Smooth muscle cell (in vitro differentiated cells): ENCODE measurements at regions not wholly inside any gene's neighbourhood (a gene's known extent, or its start where the extent isn't known, plus 50 kb on each side); places are given as distances from the start of the nearest gene placed in this dataset.

Source experiments
- DNase-seq: peaks from one replicate; lab custom pipeline; 2025; ENCODE audit not compliant: unreplicated experiment; lab: John Stamatoyannopoulos, UW
- H2AFZ ChIP-seq: fragments of 200-600 bp; sonication (generic); 2 replicates; pipeline ENCODE4 v1.6.0; 2016; ENCODE audit warnings: antibody characterized with exemption, low read depth, mild to moderate bottlenecking
- H3F3A ChIP-seq: fragments of 200-600 bp; sonication (generic); 2 replicates; pipeline ENCODE4 v1.6.0; 2017; ENCODE audit warnings: antibody characterized with exemption, low read depth
- H3K27ac ChIP-seq: fragments of 200-600 bp; sonication (generic); 2 replicates; pipeline ENCODE4 v1.5.1; 2016; ENCODE audit warnings: low read depth, mild to moderate bottlenecking
- H3K27me3 ChIP-seq: fragments of 200-600 bp; sonication (generic); 2 replicates; pipeline ENCODE4 v1.6.1; 2016; ENCODE audit warnings: low read depth, mild to moderate bottlenecking
- H3K36me3 ChIP-seq: fragments of 200-600 bp; sonication (generic); 2 replicates; pipeline ENCODE4 v1.5.1; 2016; ENCODE audit warnings: low read depth
- H3K4me1 ChIP-seq: fragments of 200-600 bp; sonication (generic); 2 replicates; pipeline ENCODE4 v1.5.1; 2016; ENCODE audit warnings: low read depth
- H3K4me2 ChIP-seq: fragments of 200-600 bp; sonication (generic); 2 replicates; pipeline ENCODE4 v1.6.0; 2016; ENCODE audit warnings: mild to moderate bottlenecking
- H3K4me3 ChIP-seq: fragments of 200-600 bp; sonication (generic); 2 replicates; pipeline ENCODE4 v1.5.1; 2016; ENCODE audit warnings: mild to moderate bottlenecking
- H3K79me2 ChIP-seq: fragments of 200-600 bp; sonication (generic); 2 replicates; pipeline ENCODE4 v1.6.0; 2016; ENCODE audit warnings: low read depth, mild to moderate bottlenecking
- H3K9ac ChIP-seq: fragments of 200-600 bp; sonication (generic); 2 replicates; pipeline ENCODE4 v1.6.0; 2016; ENCODE audit warnings: low read depth
- H3K9me3 ChIP-seq: fragments of 200-600 bp; sonication (generic); replicated peaks from 2 replicates; pipeline ENCODE4 v1.5.1; 2016; ENCODE audit warnings: low read depth
- H4K20me1 ChIP-seq: fragments of 200-600 bp; sonication (generic); 2 replicates; pipeline ENCODE4 v1.6.0; 2016; ENCODE audit warnings: low read depth
- WGBS: methylation state at CpG from one replicate; pipeline ENCODE4 v1.1.7; 2016; ENCODE audit warnings: low lambda C conversion rate; 5-methylcytosine and 5-hydroxymethylcytosine counted together
- TF ChIP-seq, protein P1 (sequence below): fragments of 200-600 bp; sonication (generic); IDR thresholded peaks from 2 replicates; pipeline ENCODE4 v1.5.1; 2017; ENCODE audit warnings: borderline replicate concordance, mild to moderate bottlenecking, antibody characterized with exemption; ENCODE audit not compliant: insufficient read depth, poor library complexity, severe bottlenecking

DNA sequence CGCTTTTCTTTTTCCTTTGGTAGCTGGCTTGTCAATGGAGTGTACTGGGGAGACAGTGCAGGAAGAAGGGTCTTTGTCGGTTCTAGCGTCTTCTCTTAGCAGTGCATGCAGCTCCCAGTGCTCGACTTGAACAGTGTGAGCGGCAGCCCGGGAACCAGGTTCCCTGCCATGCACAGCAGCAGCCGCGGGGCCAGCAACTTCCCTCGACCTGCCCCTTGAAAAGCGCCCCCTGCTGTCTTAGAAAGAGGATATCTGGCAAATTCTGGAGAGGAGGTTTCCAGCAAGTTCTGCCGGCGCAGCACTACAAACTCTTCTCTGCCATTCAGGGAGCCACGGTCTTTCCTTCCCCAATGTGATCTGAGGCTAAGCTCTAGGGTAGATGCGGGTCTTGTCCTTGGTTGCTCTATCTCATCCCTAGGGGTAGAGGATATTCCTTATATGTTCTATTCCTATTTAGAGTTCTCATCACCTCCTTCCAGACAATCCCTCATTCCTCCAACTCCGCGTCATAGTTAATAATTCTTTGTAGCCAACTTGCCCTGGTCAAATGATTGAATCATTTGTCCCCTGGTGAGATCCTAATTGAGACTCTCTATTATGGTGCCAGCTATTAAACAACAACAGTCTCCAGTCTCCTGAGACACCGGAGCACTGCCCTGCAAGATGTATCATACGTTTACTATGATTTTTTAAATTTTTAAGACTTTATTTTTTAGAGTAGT is 451.3 kb downstream of the PMP22 start:
- H3K27me3 ChIP-seq, result no peaks in the 10 kb centered on the region
- no peaks in the 10 kb centered on the region for H3K4me1 ChIP-seq
- no peak overlapping the region for H3K4me3 ChIP-seq
- no peak for DNase-seq
- H3F3A ChIP-seq, result no peaks in the 10 kb centered on the region
- TF ChIP-seq, protein P1, sequence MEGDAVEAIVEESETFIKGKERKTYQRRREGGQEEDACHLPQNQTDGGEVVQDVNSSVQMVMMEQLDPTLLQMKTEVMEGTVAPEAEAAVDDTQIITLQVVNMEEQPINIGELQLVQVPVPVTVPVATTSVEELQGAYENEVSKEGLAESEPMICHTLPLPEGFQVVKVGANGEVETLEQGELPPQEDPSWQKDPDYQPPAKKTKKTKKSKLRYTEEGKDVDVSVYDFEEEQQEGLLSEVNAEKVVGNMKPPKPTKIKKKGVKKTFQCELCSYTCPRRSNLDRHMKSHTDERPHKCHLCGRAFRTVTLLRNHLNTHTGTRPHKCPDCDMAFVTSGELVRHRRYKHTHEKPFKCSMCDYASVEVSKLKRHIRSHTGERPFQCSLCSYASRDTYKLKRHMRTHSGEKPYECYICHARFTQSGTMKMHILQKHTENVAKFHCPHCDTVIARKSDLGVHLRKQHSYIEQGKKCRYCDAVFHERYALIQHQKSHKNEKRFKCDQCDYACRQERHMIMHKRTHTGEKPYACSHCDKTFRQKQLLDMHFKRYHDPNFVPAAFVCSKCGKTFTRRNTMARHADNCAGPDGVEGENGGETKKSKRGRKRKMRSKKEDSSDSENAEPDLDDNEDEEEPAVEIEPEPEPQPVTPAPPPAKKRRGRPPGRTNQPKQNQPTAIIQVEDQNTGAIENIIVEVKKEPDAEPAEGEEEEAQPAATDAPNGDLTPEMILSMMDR, result peak; percentile 25
- H4K20me1 ChIP-seq, result no peaks in the 10 kb centered on the region
- H3K36me3 ChIP-seq, result no peaks in the 10 kb centered on the region
- H3K79me2 ChIP-seq, result no peaks in the 10 kb centered on the region
- no peak overlapping the region for H3K4me2 ChIP-seq
- H3K27ac ChIP-seq, result no peak overlapping the region
- H2AFZ ChIP-seq, result no peak overlapping the region
- H3K9ac ChIP-seq, result no peak overlapping the region
- 45% methylated on average over 18 of the region's 18 CpGs for WGBS
- H3K9me3 ChIP-seq, result no peaks in the 10 kb centered on the region

DNA sequence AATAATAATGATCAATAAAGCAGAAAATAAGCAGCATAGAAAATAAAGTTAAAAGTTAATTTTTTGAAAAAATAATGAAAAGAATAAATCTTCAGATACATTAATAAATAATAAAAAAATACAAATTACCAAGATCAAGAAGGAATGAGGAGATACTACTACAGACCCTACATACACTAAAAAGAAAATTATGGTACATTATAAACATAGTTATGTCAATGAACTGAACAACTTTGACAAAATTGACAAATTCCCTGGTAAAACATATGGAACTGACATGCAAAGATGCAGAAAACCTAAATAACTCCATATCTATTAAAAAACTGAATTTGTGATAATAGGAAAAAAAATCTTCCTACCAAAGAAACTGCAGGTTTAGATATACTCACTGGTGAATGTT is 456.7 kb downstream of the PMP22 start:
- no peaks in the 10 kb centered on the region for H3K9me3 ChIP-seq
- no peak overlapping the region for H3K27ac ChIP-seq
- H2AFZ ChIP-seq, result no peak overlapping the region
- no peaks in the 10 kb centered on the region for H3K79me2 ChIP-seq
- no peaks in the 10 kb centered on the region for H3K27me3 ChIP-seq
- H3K9ac ChIP-seq, result no peak overlapping the region
- peaks cover 15% of the 10 kb centered on the region for H3K4me1 ChIP-seq
- no peak overlapping the region for H3K4me3 ChIP-seq
- H4K20me1 ChIP-seq, result no peaks in the 10 kb centered on the region
- no peaks in the 10 kb centered on the region for H3K36me3 ChIP-seq
- H3K4me2 ChIP-seq, result no peak overlapping the region
- H3F3A ChIP-seq, result no peaks in the 10 kb centered on the region
- DNase-seq, result no peak
- TF ChIP-seq, protein P1, result no peak

DNA sequence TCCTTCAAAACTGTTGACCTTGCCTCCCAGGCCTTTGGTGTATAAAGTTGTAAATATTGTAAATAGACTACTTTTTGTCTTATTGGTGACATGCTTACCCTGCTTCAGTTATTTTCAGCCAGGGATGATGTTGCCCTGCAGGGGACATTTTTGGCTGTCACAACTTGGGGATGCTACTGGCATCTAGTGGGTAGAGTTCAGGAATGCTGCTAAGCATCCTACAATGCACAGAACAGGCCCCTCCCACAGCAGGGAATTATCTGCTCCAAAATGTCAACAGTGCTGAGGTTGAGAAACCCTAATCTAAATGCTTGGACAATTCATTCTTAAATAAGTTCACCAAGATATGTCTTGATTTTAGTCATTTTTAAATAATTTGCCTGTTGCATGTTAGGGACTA is 459.8 kb downstream of the PMP22 start:
- no peak overlapping the region for H3K4me3 ChIP-seq
- H3F3A ChIP-seq, result no peaks in the 10 kb centered on the region
- H3K9ac ChIP-seq, result no peak overlapping the region
- H3K9me3 ChIP-seq, result no peaks in the 10 kb centered on the region
- no peaks in the 10 kb centered on the region for H3K27me3 ChIP-seq
- H3K79me2 ChIP-seq, result no peaks in the 10 kb centered on the region
- TF ChIP-seq, protein P1, result no peak
- peaks cover 15% of the 10 kb centered on the region for H3K4me1 ChIP-seq
- H4K20me1 ChIP-seq, result no peaks in the 10 kb centered on the region
- H3K27ac ChIP-seq, result no peak overlapping the region
- no peak overlapping the region for H3K4me2 ChIP-seq
- DNase-seq, result no peak
- no peaks in the 10 kb centered on the region for H3K36me3 ChIP-seq
- H2AFZ ChIP-seq, result no peak overlapping the region

DNA sequence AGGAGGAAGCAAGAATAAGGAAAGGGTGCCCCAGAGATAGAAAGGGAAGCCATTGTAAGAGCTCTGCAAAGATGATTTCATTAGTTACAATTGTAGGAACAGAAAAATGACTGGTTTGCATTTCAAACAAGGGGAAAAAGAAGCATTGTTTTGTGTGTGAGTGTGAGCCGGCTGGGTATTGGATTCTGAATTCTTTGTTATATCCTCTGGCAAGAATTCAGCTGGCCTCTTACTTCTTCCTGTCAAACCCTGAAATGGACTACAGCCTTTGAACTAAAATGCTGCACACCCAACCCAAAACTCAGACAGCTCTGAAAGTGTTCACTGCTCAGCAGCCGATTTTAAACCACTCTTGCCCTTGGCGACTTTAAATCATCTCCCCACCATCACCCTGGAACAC is 461.3 kb downstream of the PMP22 start:
- no peaks in the 10 kb centered on the region for H3K79me2 ChIP-seq
- 79% methylated on average over 3 of the region's 3 CpGs for WGBS
- no peaks in the 10 kb centered on the region for H4K20me1 ChIP-seq
- no peak overlapping the region for H3K4me3 ChIP-seq
- H3F3A ChIP-seq, result no peaks in the 10 kb centered on the region
- H3K27ac ChIP-seq, result no peak overlapping the region
- no peak overlapping the region for H2AFZ ChIP-seq
- no peak overlapping the region for H3K9ac ChIP-seq
- no peaks in the 10 kb centered on the region for H3K9me3 ChIP-seq
- DNase-seq, result no peak
- TF ChIP-seq, protein P1, result no peak
- peaks cover 15% of the 10 kb centered on the region for H3K4me1 ChIP-seq
- H3K27me3 ChIP-seq, result no peaks in the 10 kb centered on the region
- no peak overlapping the region for H3K4me2 ChIP-seq
- no peaks in the 10 kb centered on the region for H3K36me3 ChIP-seq
